ENCODE measurements at regions not wholly inside any gene's neighbourhood (a gene's known extent, or its start where the extent isn't known, plus 50 kb on each side); places are given as distances from the start of the nearest gene placed in this dataset.

DNA sequence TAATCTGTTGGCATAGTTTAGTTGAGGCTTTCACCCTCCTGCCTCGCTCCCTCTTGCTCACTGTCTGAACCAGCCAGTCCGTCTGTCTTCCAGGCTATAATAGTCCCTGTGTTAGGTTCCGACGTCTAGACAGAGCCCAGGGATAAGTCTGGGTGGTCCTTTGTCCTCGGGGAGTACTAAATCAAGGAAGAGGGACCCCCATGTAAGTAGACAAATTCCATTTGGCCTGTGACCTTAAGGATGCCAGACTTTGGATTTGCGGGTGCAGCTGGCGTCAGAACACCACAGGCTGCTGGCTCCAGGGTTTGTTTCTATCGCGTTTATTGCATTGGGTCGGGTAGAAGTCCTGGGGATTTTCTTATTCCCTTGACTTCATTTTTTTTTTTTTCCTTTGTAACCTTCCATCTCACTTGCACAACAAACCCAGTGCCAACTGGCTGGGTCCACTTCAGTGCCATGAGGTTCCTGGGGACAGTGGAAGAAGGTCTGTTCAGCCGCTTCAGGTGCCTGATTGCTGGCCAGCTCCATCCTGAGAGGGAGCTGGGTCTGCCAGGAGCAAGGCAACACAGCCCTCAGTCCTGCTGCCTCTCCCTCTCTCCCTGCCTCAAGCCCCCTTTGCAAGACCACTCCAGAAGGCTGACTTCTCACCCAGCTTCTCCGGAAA is 95.4 kb upstream of the KLHL25 start:
- DNase-seq (ENCODE audit: low spot score): no peak

DNA sequence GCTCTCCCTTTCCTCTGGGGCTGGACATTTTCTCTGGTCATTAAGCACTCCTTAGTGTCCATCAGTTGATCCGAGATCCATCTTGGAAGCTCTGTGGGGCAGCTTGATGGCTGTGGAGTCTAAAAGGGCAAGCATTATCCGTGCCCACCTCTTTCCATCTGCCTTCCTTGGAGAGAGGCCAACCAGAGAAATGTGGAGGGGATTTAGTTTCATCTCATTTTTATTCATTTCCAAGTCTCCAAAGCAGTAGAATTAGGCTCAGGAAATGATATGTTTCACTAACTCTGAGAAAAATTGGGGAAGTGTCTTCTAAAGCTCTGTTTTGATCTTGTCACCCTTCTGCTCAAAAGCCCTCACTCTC is 95.9 kb upstream of the KLHL25 start:
- no peak for DNase-seq (ENCODE audit: low spot score)

DNA sequence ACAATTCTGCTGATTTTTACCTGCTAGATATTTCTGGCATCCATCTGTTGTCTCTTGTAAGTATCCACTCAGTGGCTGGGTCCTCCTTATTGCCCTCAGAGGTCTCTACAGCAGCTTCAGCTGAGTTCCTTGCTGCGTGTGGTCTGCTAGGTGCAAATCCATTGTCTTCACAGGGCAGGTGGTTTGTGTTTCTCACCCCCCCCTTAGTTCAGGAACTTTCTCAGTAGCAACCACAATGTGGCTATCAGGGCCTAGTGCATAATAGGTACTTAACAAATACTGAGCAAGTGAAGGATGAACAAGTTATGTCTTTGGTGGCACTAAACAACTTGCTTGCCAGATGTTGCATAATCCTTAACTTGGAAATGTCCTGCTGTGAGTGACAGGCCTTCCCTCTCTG is 96.7 kb upstream of the KLHL25 start:
- no peak for DNase-seq (ENCODE audit: low spot score)

DNA sequence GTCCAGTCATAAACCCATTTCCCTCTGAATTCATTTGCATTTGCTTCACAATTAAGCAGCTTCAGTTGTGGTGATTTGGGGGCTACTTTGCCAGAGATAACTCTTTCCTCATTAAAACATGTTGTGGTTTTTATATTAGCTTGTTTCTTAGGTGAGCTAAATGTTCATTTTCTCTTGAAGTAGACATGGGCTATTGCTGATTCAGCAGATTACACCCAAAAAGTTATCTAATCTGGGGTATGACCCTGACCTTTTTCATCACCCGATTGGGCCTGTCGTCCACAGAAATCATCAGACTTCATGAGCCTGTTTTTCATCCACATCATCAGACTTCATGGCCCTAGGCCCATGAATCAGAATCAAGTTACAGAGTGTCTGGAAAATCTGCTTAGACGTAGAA is 97.5 kb upstream of the KLHL25 start:
- DNase-seq (ENCODE audit: low spot score): no peak

DNA sequence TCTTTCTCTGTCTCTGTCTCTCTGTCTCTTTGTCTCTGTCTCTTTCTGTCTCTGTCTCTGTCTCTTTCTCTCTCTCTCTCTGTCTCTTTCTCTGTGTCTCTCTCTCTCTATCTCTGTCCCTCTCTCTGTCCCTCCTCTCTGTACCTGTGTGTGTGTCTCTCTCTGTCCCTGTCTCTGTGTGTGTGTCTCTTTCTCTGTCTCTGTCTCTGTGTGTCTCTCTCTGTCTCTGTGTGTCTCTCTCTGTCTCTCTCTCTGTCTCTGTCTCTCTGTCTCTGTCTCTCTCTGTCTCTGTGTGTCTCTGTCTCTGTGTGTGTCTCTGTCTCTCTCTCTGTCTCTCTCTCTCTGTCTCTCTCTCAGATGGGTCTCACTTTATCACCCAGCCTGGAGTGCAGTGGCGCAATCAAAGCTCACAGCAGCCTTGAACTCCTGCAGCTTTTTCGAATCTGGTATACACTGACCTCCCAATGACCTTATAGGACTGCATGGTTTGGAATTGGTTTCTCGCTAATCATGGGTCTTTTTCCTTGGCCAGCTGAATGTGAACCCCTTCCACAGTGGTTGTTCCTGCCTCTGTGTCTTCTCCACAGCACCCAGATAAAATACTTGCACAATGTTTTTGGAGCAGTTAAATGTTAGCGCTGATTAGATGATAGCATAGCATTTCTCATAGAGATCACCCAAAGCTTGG is 102.6 kb upstream of the KLHL25 start:
- DNase-seq (ENCODE audit: low spot score): no peak

DNA sequence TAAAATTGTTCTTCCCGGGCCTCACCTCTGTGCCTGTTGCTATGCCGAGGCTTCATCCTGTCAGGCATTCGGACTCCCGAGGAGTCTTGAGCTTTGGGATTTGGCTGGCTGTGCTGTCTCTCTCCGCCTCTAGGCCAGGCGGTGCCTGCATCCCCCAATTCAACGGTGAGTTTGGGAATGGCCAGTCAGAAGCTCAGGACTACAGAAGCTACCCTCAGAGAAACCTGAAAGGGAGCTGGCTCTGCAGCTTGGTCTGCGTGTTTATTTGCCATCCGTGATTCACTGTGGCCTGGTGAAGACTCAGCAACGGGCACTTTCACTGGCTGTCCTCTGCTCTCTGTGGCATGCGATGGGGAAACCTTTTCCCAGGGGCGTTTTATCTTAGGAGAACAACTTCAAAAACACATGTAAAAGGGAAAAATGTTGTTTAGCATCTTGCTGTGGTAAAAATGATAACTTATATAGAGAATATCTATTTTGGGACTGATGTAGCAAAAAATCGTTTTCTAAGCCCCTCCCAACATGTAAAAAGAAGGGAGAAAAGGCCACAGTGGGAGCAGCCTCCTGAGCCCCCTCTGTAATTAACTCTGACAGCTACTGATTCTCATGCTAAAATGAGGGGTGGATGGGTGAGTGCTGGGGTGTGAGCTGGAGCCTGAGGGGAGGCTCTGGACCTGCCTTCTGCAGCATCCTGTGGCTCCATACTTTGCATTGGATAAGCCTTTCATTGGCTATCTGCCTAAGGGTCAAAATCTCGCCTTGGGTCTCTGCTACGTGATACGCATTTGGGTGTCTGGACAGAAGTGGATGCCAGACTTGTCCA is 103.4 kb upstream of the KLHL25 start:
- DNase-seq (ENCODE audit: low spot score): no peak

DNA sequence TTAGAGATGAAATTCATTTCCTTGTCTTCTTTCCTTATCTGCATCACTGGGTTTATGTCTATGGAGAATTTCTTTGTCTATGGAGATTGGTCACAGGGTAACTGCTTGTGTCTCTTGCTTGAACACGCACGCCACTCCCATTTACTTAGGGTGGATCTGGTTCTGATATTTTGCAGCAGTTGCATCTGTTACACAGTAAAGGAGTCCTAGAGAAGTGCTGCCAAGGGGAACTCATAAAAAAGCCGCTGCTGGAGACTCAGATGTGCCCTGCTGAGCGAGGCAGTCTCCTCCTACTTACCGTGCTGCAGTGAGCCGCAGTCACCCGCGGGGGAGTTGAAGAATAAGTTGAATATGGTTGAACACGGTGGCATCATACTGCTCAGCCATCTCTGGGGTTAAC is 105.2 kb upstream of the KLHL25 start:
- no peak for DNase-seq (ENCODE audit: low spot score)

DNA sequence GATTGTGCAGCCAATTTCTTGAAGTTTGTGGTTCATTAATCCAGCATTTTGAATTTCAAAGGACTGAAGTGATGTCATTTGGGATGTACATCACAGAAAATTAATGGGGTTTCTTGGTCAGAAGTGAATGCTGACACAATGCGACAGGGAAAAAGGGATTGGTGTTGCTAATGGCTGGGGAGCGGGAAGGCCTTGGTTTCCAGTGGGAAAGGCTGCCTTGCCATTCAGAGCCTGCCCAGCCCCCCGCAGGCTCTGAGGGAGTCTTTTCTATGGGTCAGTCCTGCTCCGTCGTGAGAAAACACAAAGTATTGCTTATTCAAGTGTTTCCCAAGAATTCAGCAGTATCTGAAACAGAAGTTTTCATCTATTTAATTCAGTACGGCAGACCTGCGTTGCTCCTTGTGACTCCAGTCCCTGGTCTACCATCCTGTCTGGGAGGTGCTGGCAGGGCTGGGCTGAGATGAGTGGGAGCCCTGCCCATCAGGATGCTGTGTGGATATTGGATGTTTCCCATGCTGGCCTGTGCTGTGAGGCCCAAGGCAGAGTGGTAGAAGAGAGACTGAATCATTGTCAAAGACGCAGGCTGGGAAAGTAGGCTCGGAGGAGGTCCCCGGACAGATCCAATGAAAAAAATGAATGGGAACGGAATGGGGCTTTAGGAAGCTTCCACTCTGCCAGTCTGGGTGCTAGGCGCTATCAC is 111.2 kb upstream of the KLHL25 start:
- no peak for DNase-seq (ENCODE audit: low spot score)

DNA sequence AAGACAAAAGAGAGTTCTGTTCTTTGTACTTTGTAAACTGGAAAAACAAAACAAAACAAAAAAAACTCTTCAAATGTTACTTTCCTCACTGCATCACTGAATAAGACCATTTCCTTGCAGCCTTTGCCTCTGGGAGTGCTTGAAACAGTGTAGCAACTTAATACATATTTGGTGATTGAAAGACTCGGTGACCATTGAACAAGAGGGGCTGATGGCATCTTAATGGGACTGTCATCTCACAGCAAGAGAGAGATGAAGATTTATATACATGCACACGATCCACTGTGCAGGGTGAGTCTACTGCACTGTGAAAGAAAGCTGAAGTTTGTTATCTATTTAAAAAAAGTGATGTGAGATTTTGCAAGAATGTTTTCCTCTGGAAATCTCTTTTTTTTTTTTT is 111.9 kb upstream of the KLHL25 start:
- DNase-seq (ENCODE audit: low spot score): no peak

DNA sequence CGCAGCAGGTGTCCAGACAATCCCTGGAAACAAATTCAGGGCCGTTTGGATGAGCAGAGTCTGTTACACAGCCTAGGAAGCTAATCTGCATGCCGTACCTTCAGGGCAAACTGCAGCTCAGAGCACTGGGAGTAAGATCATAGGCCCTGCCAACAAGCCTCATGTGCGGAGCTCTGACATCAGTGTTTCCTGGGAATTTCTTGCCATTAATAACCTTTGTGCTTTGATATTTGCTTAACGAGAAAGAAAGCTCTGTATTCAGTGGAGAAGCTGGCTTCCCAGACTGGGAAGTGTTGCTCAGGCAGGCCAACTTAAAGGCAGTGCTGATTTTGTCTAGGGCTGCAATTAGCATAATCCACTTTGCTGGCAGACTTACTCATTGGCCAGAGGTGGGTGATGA is 116.1 kb upstream of the KLHL25 start:
- DNase-seq (ENCODE audit: low spot score): no peak

DNA sequence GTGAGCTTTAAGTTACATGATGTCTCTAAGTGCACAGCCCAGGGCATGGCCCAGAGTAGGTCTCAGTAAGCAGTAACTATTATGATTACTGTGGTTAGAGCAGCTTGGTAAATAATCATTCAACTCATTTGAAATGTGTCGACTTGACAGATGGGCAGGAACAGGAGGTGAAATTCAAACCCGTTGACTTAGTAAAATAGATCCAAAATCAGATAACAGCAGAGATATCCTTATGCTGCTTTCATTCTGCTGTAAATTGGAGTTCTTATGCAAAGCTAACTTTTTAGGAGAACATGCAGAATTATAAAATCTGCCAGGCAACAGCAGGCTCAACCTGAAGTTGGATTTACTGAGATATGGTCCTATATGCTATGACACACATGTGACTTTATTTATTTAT is 118.7 kb upstream of the KLHL25 start:
- DNase-seq (ENCODE audit: low spot score): no peak

DNA sequence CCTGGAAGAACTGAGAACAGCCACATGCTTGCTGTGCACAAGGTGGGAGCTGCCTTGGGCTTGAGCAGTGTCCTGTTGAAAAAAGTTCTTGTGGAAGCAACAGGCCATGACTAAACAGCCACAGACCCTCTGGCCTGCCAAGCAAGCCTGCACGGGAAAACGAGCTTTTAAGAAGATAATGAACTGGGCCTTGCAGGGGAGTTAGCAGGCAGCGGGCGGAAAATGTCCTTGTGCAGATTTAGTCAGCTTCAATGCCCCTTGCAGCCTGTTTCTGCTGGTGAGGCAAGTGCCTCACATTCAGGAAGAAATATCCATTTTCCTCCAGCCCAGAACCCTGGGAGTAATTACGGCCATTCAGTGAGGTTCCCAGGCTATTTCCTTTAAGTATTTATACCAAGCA is 126.2 kb upstream of the KLHL25 start:
- no peak for DNase-seq (ENCODE audit: low spot score)

DNA sequence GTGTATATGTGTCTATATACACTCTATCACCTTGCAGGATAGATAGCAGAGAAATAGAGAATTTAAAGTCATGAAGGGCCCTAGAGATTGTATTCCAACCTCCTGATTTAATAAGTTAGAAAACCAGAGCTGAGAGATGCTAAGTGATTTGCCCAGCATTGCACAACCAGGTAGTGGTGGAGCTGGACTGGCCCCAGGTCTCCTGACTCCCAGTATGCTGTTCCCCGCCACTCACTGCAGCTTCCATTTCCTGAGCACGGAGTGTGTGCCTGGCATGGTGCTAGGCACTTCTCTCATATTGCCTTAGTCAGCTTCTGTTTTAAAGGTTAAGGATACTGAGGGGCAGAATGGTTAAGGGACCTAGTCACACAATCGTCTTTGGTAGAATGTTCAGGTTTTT is 129.4 kb upstream of the KLHL25 start:
- DNase-seq (ENCODE audit: low spot score): no peak

DNA sequence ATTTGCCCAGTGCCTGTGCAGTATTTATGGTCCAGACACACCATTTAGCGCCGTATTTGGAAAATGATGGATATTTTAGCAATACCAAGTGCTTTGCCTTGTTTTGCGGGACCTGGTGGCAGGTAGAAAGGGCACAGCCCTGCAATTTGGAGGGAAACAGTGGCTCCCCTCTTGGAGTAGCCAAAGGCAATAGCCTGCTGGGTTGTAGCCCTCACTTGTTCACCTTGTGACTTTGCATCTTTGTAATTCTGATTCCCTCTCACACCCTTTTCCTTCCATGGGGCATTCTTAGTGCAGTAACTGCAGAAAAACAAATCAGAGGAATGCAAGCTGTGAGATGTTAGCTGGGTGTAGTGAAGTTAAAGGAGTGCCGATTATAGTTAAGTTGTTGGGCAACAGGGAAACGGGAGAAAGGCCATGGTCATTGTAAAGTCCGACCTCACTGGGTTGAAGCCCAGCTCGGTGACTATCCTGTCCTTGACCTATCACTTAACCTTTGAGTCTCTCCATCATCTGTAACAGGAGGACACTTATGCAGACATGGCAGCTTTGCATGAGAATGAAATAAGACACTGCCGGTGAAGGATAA is 131.0 kb upstream of the KLHL25 start:
- no peak for DNase-seq (ENCODE audit: low spot score)

DNA sequence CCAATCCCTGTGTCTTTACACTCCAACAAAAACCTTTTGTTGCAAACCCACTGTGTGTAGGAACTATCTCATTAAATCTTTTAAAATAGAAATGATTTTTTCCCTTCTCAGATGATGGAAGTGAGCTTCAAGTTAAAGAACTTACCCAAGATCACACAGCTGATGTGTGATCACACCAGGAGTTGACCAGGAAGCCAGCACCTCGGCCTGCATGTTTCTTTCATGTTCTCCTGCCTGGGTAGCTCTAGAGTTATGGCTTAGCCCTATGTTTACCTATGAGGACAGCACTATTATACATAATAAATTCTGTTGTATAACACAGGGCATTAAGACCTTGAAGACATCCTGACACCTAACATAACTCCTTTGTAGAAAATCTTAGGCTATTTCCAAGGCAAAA is 132.1 kb upstream of the KLHL25 start:
- no peak for DNase-seq (ENCODE audit: low spot score)

DNA sequence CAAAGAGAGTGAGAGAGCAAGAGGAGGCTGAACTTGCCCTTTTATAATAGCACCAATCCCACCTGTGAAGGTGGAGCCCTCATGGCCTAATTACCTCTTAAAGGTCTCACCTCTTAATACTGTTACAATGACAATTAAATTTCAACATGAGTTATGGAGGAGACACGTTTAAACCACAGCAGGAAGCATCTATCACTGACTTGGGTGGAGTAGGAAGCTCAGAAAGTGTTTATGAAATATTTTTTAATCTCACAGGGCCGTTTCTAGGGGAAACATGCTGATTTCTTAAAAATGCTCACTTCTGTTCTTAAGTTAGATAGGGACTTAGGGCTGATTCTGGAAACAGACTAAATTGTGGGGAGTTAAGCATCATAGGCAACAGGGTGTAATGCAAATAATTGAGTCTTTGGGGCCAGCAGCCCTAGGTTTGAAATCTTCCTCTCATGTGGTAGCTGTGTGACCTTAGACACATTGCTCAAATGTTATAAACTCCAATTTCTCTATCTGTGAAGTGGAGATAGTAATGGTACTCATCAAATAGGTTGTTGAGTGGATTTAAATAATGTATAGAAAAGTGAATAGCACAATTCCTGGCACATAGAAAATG is 133.3 kb upstream of the KLHL25 start:
- no peak for DNase-seq (ENCODE audit: low spot score)

DNA sequence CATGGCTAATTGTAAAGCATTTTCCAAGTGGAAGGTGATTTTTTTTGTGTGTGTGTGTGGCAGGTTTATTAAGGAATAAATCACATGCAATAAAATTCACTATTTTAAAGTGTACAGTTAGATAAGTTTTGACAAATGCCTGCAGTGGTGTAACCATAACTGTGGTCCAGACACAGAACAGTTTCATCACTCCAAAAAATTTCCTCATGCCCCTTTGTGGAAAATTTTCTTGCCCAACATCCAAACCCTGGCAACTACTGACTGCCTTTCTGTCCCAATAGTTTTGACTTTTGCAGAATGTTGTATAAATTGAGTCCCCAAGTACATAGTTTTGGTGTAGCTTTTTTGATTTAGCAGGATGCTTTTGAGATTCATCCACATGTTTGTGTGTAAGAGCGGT is 135.1 kb upstream of the KLHL25 start:
- no peak for DNase-seq (ENCODE audit: low spot score)

DNA sequence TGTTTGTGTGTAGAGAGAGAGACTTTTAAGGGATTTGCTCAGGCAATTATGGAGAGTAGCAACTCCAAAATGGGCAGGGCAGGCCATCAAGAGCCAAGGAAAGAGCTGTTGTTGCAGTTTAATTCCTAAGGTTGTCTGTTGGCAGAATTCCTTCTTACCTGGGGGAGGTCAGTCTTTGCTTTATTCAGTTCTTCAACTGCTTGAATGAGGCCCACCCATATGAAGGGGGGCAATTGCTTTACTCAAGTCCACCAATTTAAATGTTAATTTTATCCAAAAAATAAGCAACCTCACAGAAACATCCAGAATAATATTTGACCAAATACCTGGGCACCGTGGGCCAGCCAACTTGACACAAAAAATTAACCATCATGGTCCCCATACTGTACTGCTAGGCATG is 137.7 kb upstream of the KLHL25 start:
- DNase-seq (ENCODE audit: low spot score): no peak

DNA sequence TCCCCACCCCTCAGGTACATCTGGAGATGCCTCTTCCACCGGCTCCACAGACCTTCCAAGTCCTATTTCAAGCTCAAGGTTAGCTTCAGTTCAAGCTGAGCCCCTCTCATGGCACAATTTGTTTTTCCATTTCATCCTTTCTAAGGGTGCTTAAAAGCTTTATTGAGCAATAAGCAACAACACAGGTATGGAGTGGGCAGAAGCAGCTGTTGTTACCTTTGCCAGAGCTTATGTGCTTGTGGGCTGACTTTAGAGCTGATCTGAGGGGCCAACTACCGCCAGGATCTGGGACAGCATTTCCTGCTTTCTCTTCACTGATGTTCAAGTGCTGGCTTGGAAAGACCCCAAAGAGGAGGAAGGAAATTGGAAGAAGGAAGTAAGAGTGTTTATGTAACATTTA is 140.0 kb upstream of the KLHL25 start:
- no peak for DNase-seq (ENCODE audit: low spot score)

DNA sequence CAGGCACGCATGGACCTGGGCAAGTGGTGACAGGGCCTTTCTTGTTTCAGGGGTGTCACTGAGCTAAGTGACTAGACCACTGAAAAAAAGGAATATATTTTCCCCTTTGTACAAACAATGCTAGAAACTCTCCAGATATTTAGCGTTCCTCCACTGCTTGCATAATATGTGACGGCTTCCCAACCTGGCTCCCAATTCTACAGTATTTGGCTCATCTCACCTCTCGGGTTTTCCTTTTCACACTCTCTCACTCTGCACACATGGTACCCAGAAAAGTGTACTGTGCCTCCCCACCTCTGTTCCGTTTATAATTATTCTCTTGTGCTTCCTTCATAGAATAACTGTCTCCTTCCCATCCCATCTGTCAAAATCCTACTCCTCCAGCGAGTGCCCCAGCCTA is 140.5 kb upstream of the KLHL25 start:
- DNase-seq (ENCODE audit: low spot score): no peak

DNA sequence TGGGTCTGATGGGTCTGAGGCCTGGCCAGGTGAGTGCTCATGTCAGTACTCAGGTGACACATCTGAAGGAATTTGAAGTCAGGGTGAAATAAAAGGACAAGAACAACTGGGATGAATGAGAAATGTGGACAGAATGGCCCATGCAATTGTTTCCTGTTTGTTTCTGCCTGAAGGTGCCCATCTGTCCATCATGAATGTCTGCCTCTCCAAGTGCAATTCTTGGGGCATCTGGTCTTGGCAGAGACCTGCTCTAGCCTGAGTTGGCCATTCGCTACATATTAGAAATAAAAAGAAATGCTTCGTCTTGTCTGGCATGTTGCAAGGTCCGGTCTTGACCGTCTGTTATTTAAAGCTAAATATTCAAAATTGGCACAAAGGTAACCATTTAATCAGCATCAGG is 142.0 kb upstream of the AGBL1 start:
- no peak for DNase-seq (ENCODE audit: low spot score)
